ENCODE measurements at regions not wholly inside any gene's neighbourhood (a gene's known extent, or its start where the extent isn't known, plus 50 kb on each side); places are given as distances from the start of the nearest gene placed in this dataset.
"Not testable (repeated sequence)": the region's sequence is repeated elsewhere in the genome, so short reads cannot be mapped to it uniquely, and the experiment has no call there.

GRCh38 chr2:114018464-114018863 is 128.6 kb downstream of the ACTR3 start:
- H3K27me3 ChIP-seq (replicated peaks; ENCODE audit: control insufficient read depth, insufficient read depth, low read length); H3K4me3 ChIP-seq (replicated peaks; ENCODE audit: low read depth, low read length); DNase-seq (ENCODE audit: extremely low read depth, insufficient read length); H3K36me3 ChIP-seq (ENCODE audit: control insufficient read depth, insufficient read depth, low read length): not testable (repeated sequence)

DNA sequence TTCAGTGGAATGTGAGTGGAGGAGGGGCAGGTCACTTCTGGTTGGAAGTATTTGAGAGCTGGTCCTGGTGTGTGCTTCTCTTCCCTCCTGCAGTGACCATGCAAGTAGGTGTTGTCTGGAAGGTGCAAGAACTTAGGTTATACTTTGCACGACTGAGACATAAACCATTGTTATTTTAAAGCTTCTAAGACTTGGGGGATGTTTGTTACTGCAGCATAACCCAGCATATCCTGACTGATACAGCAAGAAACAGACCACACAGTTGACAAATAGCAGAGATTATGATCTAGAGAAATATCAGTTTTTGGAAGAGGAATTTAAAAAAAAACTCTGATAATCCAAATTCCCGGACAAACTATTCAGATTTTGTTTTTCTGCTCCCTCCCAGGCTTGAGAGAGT is 130.8 kb downstream of the ACTR3 start:
- no peak for TF ChIP-seq CTCF (IDR thresholded peaks at IDR 0.05; ENCODE audit: insufficient read depth, low read length, poor library complexity, severe bottlenecking)
- H3K27me3 ChIP-seq (replicated peaks; ENCODE audit: control insufficient read depth, insufficient read depth, low read length): no peaks in the 10 kb centered on the region
- H3K4me3 ChIP-seq (replicated peaks; ENCODE audit: low read depth, low read length): no peak overlapping the region
- H3K36me3 ChIP-seq (ENCODE audit: control insufficient read depth, insufficient read depth, low read length): no peaks in the 10 kb centered on the region
- no peak for DNase-seq (ENCODE audit: extremely low read depth, insufficient read length)

- no peak overlapping the region for H3K4me3 ChIP-seq (replicated peaks; ENCODE audit: low read depth, low read length)
- no peaks in the 10 kb centered on the region for H3K36me3 ChIP-seq (ENCODE audit: control insufficient read depth, insufficient read depth, low read length)
- no peak for TF ChIP-seq CTCF (IDR thresholded peaks at IDR 0.05; ENCODE audit: insufficient read depth, low read length, poor library complexity, severe bottlenecking)
- H3K27me3 ChIP-seq (replicated peaks; ENCODE audit: control insufficient read depth, insufficient read depth, low read length): no peaks in the 10 kb centered on the region
- DNase-seq (ENCODE audit: extremely low read depth, insufficient read length): no peak
These were observed 132.6 kb downstream of the ACTR3 start for GRCh38 chr2:114022360-114023085.

GRCh38 chr2:114024326-114024725 is 134.4 kb downstream of the ACTR3 start:
- DNase-seq (ENCODE audit: extremely low read depth, insufficient read length): no peak
- Histone ChIP-seq H3K27me3 (replicated peaks; ENCODE audit: control insufficient read depth, insufficient read depth, low read length) (no peaks in the 10 kb centered on the region), H3K36me3 (ENCODE audit: control insufficient read depth, insufficient read depth, low read length) (no peaks in the 10 kb centered on the region), H3K4me3 (replicated peaks; ENCODE audit: low read depth, low read length) (no peak overlapping the region)
- TF ChIP-seq CTCF (IDR thresholded peaks at IDR 0.05; ENCODE audit: insufficient read depth, low read length, poor library complexity, severe bottlenecking): no peak

- no peaks in the 10 kb centered on the region for H3K27me3 ChIP-seq (replicated peaks; ENCODE audit: control insufficient read depth, insufficient read depth, low read length)
- TF ChIP-seq CTCF (IDR thresholded peaks at IDR 0.05; ENCODE audit: insufficient read depth, low read length, poor library complexity, severe bottlenecking): no peak
- DNase-seq (ENCODE audit: extremely low read depth, insufficient read length): no peak
- no peak overlapping the region for H3K4me3 ChIP-seq (replicated peaks; ENCODE audit: low read depth, low read length)
- H3K36me3 ChIP-seq (ENCODE audit: control insufficient read depth, insufficient read depth, low read length): no peaks in the 10 kb centered on the region
These were observed 135.1 kb downstream of the ACTR3 start for GRCh38 chr2:114025030-114025429.

DNA sequence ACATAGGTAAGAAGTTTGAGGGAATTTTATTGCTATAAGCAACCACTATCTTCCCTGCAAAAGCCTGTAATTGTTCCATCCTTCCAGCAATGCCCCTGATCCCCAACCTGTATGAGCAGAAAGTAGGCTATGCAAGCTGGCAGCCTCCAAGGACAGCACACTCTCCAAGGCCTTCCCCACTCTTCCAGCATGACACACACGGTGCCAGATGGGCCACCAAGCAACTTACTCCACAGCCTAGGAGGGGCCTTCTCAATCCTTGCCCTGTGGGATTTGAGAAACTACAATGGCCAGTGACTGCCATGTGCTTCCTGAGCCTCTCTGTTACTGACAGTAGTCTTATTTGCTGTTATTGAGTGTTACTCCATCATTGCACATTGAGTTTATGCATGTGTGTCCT is 137.5 kb downstream of the ACTR3 start:
- TF ChIP-seq CTCF (IDR thresholded peaks at IDR 0.05; ENCODE audit: insufficient read depth, low read length, poor library complexity, severe bottlenecking): no peak
- no peaks in the 10 kb centered on the region for H3K36me3 ChIP-seq (ENCODE audit: control insufficient read depth, insufficient read depth, low read length)
- DNase-seq (ENCODE audit: extremely low read depth, insufficient read length): no peak
- no peak overlapping the region for H3K4me3 ChIP-seq (replicated peaks; ENCODE audit: low read depth, low read length)
- no peaks in the 10 kb centered on the region for H3K27me3 ChIP-seq (replicated peaks; ENCODE audit: control insufficient read depth, insufficient read depth, low read length)

Data from GM06990 (cell line).